GM21619 (cell line): ENCODE measurements at regions not wholly inside any gene's neighbourhood (a gene's known extent, or its start where the extent isn't known, plus 50 kb on each side); places are given as distances from the start of the nearest gene placed in this dataset.
"Not testable (repeated sequence)": the region's sequence is repeated elsewhere in the genome, so short reads cannot be mapped to it uniquely, and the experiment has no call there.

Experiments
- ATAC-seq: cut with Tn5 transposase; IDR thresholded peaks from one replicate; pipeline ENCODE4 v1.9.1; 2021; ENCODE audit not compliant: unreplicated experiment

DNA sequence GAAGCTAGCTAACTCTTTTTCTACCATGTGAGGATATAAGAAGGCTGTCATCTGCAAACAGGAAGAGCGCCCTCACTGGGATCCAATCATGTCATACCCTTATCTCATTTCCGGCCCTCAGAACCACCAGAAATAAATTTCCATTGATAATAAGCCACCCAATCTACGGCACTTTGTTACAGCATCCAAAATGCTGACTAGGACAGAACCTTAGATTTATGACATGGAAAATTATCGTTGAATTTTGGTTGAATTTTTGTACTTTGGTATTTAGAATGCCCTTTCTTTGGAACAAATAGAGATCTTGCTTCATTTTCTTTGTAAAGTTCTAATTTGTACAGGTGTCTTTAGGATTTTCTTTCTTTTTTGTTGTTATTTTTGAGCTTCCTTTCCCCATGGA, 53.3 kb upstream of the CYLC2 start:
- no peak for ATAC-seq

DNA sequence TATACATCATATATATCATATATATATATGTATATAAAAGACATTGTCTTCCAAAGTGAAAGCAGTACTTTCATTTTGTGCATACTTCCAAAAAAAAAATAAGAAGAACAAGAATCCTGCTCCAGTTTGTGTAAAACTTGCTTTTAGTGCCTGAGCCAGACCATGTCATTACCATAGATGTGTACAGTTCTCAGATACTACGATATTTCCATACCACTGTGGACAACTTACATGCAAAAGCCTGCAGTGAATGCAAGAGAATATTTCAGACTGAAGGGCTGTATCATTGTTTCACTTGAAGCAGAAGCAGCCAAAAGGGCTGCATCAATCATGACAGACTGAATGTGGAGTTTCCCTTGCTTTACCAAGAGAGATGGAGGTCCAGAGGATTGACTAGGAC, 72.6 kb upstream of the CYLC2 start:
- no peak for ATAC-seq

DNA sequence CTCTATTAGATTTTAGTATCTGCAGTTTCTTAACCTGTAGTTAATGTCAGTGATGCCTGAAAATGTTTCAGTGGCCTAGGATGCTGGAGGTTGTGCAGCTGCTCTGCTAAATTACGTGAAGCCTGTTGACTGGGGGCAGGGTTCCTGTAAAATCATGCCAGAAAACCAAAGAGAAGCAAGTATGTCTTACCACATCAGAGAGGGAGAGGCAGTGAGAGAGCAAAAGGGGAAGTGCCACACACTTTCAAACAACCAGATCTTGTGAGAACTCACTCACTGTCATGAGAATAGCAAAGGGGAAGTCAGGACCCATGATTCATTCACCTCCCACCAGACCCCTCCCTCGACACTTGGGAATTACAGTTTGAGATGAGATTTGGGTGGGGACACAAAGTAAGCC, 83.9 kb upstream of the CYLC2 start:
- ATAC-seq = no peak

DNA sequence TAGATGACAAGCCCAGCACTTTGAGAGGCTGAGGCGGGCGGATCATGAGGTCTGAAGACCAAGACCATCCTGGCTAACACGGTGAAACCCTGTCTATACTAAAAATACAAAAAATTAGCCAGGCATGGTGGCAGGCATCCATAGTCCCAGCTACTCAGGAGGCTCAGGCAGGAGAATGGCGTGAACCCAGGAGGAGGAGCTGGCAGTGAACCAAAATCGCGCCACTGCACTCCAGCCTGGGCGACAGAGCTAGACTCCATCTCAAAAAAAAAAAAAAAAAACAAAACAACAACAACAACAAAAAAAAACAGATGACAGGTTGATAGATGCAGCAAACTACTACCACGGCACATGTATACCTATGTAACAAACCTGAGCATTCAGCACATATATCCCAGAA, 89.3 kb upstream of the CYLC2 start:
- not testable (repeated sequence) for ATAC-seq

DNA sequence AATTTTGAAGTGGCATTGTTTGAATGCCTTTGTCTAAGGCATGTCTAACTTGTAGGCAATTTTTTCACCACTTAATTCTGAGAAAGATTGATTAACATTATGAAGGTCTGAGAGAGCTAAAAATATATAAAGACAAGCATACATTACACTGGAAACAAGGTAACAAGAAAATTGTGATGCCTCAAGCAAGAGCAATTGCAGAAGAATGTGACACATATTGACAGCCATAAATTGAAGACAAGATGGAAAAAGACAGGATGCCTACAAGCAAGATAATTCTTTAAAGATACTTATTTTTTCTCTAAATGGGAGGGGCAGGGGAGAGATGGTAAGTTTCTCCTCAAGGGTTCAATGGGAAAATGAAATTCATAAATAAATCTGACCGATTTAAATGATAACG, 103.1 kb upstream of the CYLC2 start:
- ATAC-seq = no peak

DNA sequence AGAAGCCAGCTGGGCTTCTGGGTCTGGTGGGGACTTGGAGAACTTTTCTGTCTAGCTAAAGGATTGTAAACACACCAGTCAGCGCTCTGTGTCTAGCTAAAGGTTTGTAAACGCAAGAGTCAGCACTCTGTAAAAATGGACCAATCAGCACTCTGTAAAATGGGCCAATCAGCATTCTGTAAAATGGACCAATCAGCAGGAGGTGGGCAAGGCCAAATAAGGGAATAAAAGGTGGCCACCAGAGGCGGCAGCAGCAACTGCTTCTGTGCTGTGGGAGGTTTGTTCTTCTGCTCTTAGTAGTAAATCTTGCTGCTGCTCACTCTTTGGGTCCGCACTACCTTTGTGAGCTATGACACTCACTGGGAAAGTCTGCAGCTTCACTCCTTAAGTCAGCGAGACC, 106.4 kb upstream of the CYLC2 start:
- ATAC-seq = not testable (repeated sequence)

DNA sequence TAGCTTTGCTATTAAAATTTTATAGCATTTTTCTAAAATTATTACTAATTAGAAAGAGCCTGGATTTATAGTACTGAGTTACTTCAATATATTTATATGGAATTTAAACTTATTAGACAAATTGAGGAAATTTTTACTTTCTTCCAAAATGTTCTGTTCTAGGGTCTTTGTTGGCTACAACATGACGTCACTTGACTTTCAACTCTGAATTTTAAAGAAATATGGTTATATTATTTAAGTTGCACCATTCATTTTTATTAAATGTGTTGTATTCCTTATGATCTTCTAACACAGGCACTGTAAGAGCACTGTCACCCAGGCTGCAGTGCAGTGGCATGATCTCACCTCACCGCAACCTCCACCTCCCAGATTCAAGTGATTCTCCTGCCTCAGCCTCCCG, 119.4 kb upstream of the CYLC2 start:
- no peak for ATAC-seq

DNA sequence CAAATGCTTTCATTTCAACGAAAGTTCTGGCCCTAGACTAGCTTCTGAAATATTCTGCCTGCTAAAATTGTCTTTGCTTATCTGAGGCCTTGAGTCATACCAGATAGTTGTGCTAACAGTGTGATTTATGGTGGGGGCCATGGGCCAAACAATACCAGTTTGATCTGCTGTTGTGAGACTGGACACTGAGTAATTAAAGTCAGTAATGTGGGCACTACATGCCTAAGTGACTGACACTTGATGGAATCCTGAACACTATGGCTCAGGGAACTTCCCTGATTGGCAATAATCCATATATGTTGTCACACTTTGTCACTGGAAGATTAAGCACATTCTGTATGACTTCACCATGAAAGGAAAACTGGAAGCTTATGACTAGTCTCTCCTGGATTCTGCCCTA, 127.6 kb upstream of the CYLC2 start:
- ATAC-seq = no peak

DNA sequence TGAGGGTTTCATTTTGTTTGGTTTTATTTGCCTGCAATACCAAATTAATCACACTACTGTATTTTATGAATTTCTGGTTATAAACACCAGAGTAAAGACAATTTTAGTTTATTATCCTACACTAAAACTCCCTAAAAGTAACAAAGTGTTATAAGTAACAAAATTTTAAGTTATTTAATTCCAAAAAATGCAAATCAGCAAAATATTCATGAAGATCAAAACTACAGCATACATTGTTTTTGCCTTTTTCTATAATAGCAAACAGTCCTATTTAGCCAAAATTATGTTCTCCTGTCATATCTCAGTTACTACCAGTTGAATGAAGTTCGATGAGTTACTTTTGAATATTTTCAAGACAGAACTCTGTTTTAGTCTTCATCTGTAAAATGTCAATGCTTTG, 132.7 kb upstream of the CYLC2 start:
- no peak for ATAC-seq

DNA sequence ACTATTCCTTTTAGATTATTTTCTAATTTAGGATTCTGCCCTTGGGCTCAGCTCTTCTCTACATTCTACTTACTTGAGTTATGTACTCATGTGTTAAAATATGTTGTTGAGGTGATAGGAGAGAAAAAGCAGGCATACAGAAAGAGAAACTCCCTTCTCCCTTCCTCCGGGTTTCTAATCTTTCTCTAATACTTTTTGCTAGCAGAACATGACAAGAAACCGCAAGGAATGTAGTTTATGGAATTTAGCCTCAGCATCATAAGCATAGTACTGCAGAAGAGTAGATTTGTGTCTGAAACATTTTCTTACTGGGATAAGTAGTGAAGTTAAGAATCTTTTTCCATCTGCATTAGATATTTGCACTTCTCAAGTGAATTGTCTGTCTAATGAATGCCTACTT, 139.5 kb upstream of the CYLC2 start:
- no peak for ATAC-seq

DNA sequence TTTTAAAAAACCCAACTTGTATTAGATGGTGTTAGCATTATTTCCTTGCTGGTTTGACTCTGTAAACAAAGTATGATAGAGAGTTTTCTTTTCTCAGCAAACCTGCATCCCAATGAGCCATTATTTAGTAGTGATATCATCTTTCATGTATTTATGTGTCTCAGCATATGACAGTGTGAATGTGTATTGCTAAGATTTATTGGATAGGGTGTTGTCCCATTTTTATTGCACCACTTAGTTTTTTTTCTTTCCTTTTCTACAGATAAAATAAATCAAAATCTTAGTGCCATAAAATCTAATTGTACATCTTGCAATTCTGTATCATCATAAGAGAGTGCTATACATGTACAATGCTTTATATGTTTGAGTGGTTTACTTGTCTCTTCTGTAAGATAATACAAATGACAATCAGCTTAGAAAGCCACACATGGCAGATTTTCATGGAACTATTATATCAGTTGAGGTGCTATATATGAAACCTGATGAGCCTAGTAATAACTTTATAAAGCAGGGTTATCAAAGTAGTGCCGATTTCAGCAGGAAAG, 149.2 kb upstream of the CYLC2 start:
- no peak for ATAC-seq

DNA sequence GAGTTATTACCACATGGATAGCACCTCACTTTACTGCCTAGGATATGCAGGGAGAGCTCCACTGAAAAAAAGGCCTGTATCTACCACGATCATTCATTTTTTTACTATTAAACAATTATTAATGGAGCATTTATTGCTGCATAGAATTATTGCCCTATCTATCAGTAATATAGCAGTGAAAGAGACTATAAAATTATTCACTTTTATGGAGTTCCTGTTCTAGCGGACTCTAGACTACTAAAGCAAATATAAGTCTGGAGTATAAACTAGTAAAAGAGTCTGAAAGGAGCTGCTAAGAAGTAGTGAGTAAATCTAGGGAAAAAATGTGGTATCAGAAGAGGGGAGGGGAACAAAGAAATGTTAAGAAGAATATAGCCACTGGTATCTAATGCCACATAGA, 150.4 kb upstream of the CYLC2 start:
- no peak for ATAC-seq

DNA sequence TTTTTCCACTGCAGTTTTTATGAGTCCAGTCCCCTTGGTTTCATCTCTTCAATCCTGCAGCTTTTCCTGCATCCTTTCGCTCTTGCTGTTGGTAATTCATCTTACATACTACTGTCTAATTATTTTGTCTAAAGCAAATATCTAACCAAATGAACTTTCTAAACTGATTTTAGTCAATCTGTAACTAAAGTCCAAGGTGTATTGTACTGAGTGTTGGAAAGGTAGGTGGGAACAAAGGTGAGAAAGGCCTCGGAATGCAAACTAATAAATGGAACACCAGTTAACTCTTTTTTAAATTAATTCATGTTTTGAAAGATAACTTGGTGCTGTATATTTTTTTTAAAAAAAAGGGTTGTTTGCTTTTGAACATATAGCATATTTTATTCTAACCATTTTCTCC, 152.7 kb upstream of the CYLC2 start:
- ATAC-seq = no peak

DNA sequence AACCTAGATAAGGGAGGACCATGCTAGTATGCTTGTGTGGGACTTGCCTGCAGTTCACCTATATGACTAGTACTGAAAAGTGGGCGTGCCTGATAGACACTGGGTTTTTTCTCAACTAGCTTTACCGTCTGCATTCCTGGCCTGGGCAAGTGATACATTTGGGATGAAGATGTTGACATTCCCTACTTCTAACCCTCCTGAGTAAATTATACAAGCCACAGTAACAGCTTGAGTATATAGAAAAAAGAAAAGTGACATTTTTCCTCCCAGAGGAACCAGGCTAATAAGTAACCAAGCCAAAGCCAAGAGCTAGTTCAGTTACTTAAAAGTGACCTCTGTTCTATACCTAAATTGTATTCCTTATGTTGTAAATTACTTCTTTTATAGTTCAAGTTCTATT, 153.8 kb upstream of the CYLC2 start:
- no peak for ATAC-seq

DNA sequence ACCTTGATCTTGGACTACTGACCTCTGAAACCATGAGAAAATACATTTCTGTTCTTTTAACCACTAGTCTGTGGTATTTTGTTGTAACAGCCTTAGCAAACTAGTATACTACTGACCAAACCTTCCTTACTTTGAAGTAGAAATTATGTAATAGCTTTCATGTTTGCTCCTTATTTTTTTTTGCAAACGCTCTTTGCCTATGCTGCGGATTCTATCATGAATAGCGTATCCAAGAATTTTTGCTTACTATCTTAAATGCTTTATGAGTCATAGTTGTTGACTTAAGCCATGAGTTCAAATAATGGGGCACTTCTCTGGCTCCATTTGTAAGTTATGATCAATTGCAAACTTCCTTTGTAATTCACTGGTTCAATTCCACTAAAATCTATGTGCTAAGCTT, 154.8 kb upstream of the CYLC2 start:
- ATAC-seq = no peak

DNA sequence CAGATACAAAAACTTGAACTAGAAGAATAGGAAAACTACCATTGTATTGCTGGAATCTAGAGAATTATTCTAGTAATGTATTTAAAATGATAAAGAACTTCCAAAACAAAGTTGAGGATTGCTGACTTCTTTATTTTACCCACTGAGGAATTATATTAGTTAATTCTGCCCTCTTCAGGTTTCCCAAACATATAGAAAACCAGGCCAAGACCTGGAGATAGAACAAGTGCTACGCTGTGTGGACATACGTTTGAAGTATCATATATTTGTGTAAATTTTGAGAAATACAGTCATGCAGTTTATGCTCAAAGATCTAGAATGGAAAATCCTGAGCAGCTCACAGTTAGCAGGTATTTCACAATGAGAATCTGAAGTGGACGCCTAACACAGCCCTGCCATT, 162.3 kb upstream of the CYLC2 start:
- ATAC-seq = no peak

DNA sequence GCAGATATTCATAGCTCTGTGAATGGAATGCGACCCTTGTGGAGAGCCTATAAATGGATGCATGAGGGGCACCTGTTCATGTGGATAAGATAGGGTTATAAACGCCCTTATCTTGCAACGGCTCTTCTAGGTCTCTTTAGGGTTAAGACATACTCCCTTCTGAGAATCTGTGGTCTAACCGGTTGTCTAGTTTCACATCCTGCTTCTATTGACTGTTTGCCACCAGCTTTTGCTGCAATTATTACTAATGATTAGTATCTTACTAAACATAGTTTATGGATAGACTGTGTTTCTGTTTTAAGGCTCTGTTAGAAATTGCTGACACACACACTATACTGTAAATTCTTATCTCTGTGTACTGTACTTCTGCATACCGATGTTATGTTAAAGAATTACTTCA, 198.9 kb upstream of the CYLC2 start:
- no peak for ATAC-seq

DNA sequence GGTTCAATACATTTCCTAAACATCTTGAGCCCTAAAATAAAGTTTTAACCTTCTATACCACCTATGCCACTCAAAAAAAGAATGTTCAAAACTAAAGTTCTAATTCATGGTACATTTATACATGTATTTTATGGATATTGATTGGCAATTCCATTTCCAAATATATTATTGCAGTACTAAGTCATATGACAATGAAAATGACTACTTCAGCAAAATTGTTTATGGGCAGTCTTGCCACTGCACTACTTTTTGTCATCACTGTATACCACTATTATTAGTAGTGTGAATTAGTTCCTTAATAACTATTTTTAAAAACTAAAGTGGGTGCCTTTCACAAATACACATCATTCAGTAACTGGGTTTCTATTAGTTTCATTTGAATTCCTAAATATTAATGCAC, 199.6 kb upstream of the CYLC2 start:
- ATAC-seq = no peak

DNA sequence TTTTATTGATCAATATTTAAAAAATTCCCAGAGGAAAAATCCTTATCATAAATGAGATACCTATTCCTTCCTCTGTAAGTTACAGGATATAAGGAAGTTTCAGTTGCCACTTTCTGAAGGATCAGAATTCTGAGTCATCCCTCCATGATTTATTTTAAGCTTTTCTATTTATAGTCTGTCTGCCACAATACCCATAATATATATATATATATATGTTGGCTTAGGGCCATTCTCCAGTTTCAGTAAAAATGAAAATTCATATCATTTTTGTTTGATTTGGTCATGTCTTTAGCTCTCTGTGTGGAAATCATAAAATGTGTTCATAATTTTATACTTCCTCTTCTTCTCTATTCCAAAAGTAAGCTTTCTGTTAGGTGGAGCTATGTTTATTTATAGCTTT, 215.8 kb upstream of the CYLC2 start:
- ATAC-seq = no peak

DNA sequence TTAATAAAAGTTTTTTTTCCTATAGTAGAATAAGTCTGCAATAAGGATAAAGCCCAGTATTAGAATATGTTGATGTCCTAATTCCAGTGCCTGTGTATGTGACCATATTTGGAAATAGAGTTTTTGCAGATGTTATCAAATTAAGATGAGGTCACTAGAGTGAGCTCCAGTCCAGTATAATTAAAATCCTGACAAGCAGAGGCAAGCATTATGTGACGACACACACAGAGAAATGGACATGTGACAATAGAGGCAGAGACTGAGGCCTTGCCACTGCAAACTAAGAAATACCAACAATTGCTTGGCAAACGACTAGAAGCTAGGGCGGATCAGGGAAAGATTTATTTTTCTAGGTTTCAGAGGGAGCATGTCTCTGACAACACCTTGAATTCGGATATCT, 216.4 kb upstream of the CYLC2 start:
- no peak for ATAC-seq

DNA sequence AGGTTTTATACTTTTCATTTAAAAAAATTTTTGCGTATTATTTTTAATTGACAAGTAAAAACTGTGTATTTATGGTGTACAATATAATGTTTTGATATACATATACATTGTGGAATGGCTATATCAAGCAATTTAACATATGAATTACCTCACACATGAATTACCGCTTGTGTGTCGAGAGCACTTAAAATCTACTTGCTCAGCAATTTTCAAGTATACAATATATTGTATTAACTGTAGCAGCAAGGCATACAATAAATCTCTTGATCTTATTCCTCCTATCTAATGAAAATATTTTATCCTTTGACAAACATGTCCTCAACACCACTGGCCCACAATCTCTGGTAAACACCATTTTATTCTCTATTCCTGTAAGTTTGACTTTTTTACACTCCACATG, 224.4 kb upstream of the CYLC2 start:
- ATAC-seq = no peak

DNA sequence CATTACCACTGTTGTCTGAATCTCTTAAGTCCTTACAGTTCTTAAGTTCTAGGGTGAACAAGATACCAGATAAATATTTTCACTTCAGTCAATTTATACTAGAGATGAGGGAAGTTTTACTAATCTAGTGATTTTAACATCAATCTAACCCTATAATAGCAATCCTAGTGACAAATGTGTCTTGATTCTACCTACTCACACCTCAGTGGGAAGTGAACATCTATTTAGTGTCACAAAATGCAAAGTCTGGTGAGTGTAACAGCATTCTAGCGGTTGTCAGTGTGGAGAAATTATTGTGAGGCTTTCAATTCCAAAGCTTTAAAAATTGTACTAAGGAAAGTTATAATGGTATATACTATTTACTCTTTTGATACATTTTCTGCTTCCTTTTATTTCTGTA, 225.8 kb upstream of the CYLC2 start:
- ATAC-seq = no peak

DNA sequence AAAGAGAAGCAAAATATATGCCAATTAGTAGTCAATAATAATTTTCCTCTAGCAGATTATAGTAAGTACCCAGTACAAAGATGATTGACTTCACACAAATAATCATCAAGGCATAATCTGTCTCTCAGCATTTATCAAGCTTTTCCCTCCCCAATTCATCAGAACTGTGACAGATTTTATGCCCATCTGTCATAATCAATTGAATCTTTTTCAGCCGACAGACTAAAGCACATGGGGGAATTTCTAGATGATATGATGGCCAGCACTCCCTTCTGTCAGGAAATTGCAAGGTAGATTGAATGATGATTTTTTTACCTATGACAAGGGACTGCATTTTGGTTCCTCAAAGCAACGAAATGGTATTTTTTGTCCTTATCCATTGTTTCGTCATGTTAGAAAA, 227.1 kb upstream of the CYLC2 start:
- ATAC-seq = no peak

DNA sequence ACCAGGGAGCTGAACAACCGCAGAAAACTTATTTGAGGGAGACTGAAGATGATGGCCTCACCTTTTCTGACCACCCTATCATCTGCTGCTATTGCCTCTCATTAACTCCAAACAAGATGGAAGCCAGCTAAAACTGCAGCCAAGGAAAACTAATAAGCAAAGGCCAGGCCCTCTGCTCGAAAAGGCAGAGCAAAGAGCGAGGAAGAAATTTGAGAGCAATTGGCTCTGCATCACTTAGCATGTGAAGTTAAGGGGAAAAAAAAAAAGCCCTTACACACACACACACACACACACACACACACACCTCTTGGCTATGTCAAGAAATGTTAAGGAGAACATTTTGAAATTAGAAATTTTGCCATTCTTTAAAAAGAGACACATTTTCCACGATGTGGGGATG, 228.1 kb upstream of the CYLC2 start:
- ATAC-seq = no peak
